GM12878 (cell line): ENCODE measurements at regions not wholly inside any gene's neighbourhood (a gene's known extent, or its start where the extent isn't known, plus 50 kb on each side); places are given as distances from the start of the nearest gene placed in this dataset.

Experiments used
- ATAC-seq: fragments of 200-7000 bp; cut with Tn5 transposase; 3 replicates; pipeline ENCODE4 v1.9.1; 2020; ENCODE audit warnings: mild to moderate bottlenecking, moderate library complexity
- BruUV-seq: library from RNA; stranded (reverse); fragments of 400-500 nt; replicated peaks from 2 replicates; lab custom pipeline; 2021; lab: Mats Ljungman, UMichigan
- CTCF ChIA-PET: fragments of 300-600 bp; sonication (Branson Sonifier 250); formaldehyde crosslinking; extraction: SDS; loops from one replicate; lab custom pipeline; 2021; ENCODE audit warnings: inconsistent platforms; lab: Yijun Ruan, JAX
- POLR2A ChIA-PET: fragments of 350-600 bp; formaldehyde crosslinking; extraction: SDS; loops from one replicate; lab custom pipeline; 2021; ENCODE audit warnings: inconsistent platforms; lab: Charles Lee
- RAD21 ChIA-PET: fragments of 300-600 bp; sonication (Branson Sonifier 250); formaldehyde crosslinking; loops from one replicate; lab custom pipeline; 2023; ENCODE audit warnings: antibody characterized with exemption; ENCODE audit not compliant: unreplicated experiment; lab: Charles Lee
- SMC1A ChIA-PET: fragments of 300-600 bp; sonication (Branson Sonifier 250); formaldehyde crosslinking; loops from one replicate; lab custom pipeline; 2023; ENCODE audit not compliant: unreplicated experiment, uncharacterized antibody; lab: Charles Lee
- DNase-seq: peaks from one replicate; pipeline ENCODE4 v3.0.0-alpha.2; 2011; ENCODE audit warnings: low read depth, low spot score
- FAIRE-seq: peaks from 3 replicates; lab custom pipeline; 2011; peaks lifted over from hg19 to GRCh38; lab: Jason Lieb, UNC
- H2AFZ ChIP-seq: 2 replicates; pipeline ENCODE4 v1.6.0; 2011; ENCODE audit warnings: low read depth, low read length, control low read depth; ENCODE audit not compliant: control insufficient read depth
- H3K27ac ChIP-seq: 2 replicates; pipeline ENCODE4 v1.5.1; 2011; ENCODE audit warnings: control low read depth; ENCODE audit not compliant: control insufficient read depth, insufficient read depth
- H3K27me3 ChIP-seq, 2 experiments: replicated peaks in 1 of 2; 2 replicates each; pipeline versions ENCODE4 v1.6.0 to v1.6.1; 2011; ENCODE audit warnings: low read length in 1 of 2; ENCODE audit not compliant: control insufficient read depth in 2 of 2, insufficient read depth in 2 of 2
- H3K36me3 ChIP-seq, 2 experiments: 2 replicates each; pipeline ENCODE4 v1.5.1; 2011; ENCODE audit warnings: low read length in 1 of 2; ENCODE audit not compliant: control insufficient read depth in 2 of 2, insufficient read depth in 2 of 2
- H3K4me1 ChIP-seq: 2 replicates; pipeline ENCODE4 v1.6.1; 2011; ENCODE audit warnings: mild to moderate bottlenecking, low read length, moderate library complexity, mixed read lengths; ENCODE audit not compliant: control insufficient read depth, insufficient read depth
- H3K4me2 ChIP-seq: 2 replicates; pipeline ENCODE4 v1.6.0; 2011; ENCODE audit warnings: control low read depth; ENCODE audit not compliant: control insufficient read depth, insufficient read depth
- H3K4me3 ChIP-seq: fragments of 200-600 bp; sonication (generic); 2 replicates; pipeline ENCODE4 v1.5.1; 2016
- H3K79me2 ChIP-seq: 2 replicates; pipeline ENCODE4 v1.6.0; 2011; ENCODE audit warnings: low read length; ENCODE audit not compliant: control insufficient read depth, insufficient read depth
- H3K9ac ChIP-seq: 2 replicates; pipeline ENCODE4 v1.8.0; 2011; ENCODE audit warnings: low read length, control low read depth, mixed read lengths; ENCODE audit not compliant: control insufficient read depth, insufficient read depth
- H3K9me3 ChIP-seq: replicated peaks from 3 replicates; pipeline ENCODE4 v1.5.1; 2011; ENCODE audit warnings: mild to moderate bottlenecking, low read length; ENCODE audit not compliant: control insufficient read depth, insufficient read depth
- H4K20me1 ChIP-seq: 2 replicates; pipeline ENCODE4 v1.6.0; 2011; ENCODE audit not compliant: control insufficient read depth, insufficient read depth
- BACH1 ChIP-seq: fragments of 450-650 bp; IDR thresholded peaks from 2 replicates; pipeline ENCODE4 v1.6.1; 2017; ENCODE audit warnings: mild to moderate bottlenecking, borderline replicate concordance
- FOS ChIP-seq: IDR thresholded peaks from 3 replicates; pipeline ENCODE4 v1.6.1; 2011; ENCODE audit warnings: borderline replicate concordance; ENCODE audit not compliant: insufficient read length; ENCODE audit errors: extremely low read depth
- FOXM1 ChIP-seq: IDR thresholded peaks from 2 replicates; pipeline ENCODE4 v1.6.1; 2012; ENCODE audit warnings: low read depth, mild to moderate bottlenecking, inconsistent platforms, low read length, moderate library complexity
- HDGF ChIP-seq: fragments of 450-650 bp; IDR thresholded peaks from 2 replicates; pipeline ENCODE4 v1.6.1; 2016; ENCODE audit warnings: antibody characterized with exemption
- IKZF2 ChIP-seq, 2 experiments: fragments of 450-650 bp; IDR thresholded peaks; 2 replicates each; pipeline ENCODE4 v1.6.1; 2017; ENCODE audit warnings: mild to moderate bottlenecking in 2 of 2, moderate library complexity in 2 of 2
- IRF3 ChIP-seq: fragments of 450-650 bp; IDR thresholded peaks from 2 replicates; pipeline ENCODE4 v1.6.1; 2014; ENCODE audit warnings: mild to moderate bottlenecking
- MYC ChIP-seq: IDR thresholded peaks from 2 replicates; pipeline ENCODE4 v1.6.1; 2011; ENCODE audit warnings: mild to moderate bottlenecking, low read length, moderate library complexity, inconsistent platforms; ENCODE audit not compliant: insufficient read depth, insufficient replicate concordance, insufficient read length, severe bottlenecking
- PAX5 ChIP-seq: IDR thresholded peaks from 2 replicates; pipeline ENCODE4 v1.6.1; 2011; ENCODE audit warnings: low read depth, low read length, borderline replicate concordance
- RAD21 ChIP-seq: IDR thresholded peaks from 2 replicates; pipeline ENCODE4 v1.6.1; 2011; ENCODE audit warnings: mild to moderate bottlenecking, low read depth, low read length, moderate library complexity; ENCODE audit not compliant: insufficient read depth
- SKIL ChIP-seq: fragments of 450-650 bp; IDR thresholded peaks from 2 replicates; pipeline ENCODE4 v1.6.1; 2017; ENCODE audit warnings: mild to moderate bottlenecking, low read depth, inconsistent platforms; ENCODE audit not compliant: poor library complexity, severe bottlenecking
- SMAD1 ChIP-seq: fragments of 450-650 bp; IDR thresholded peaks from 2 replicates; pipeline ENCODE4 v1.6.1; 2018; ENCODE audit warnings: mild to moderate bottlenecking, low read depth; ENCODE audit not compliant: partially characterized antibody
- SMAD5 ChIP-seq: IDR thresholded peaks from 2 replicates; pipeline ENCODE4 v1.6.1; 2016; ENCODE audit warnings: antibody characterized with exemption, low read depth
- SMARCA5 ChIP-seq: fragments of 450-650 bp; IDR thresholded peaks from 2 replicates; pipeline ENCODE4 v1.6.1; 2017; ENCODE audit warnings: mild to moderate bottlenecking
- SP1 ChIP-seq: IDR thresholded peaks from one replicate; pipeline ENCODE4 v1.6.1; 2011; ENCODE audit warnings: low read depth, low read length
- SREBF2 ChIP-seq: IDR thresholded peaks from 2 replicates; pipeline ENCODE4 v1.6.1; 2012; ENCODE audit warnings: mild to moderate bottlenecking, low read length
- SRF ChIP-seq, 2 experiments: IDR thresholded peaks; 2 replicates each; pipeline ENCODE4 v1.6.1; 2011; ENCODE audit warnings: low read depth in 2 of 2, low read length in 2 of 2, mild to moderate bottlenecking in 1 of 2, moderate library complexity in 1 of 2
- ZNF207 ChIP-seq: fragments of 450-650 bp; IDR thresholded peaks from 2 replicates; pipeline ENCODE4 v1.6.1; 2014; ENCODE audit warnings: antibody characterized with exemption, mild to moderate bottlenecking, borderline replicate concordance
- ZNF622 ChIP-seq: fragments of 450-650 bp; IDR thresholded peaks from 2 replicates; pipeline ENCODE4 v1.6.1; 2017; ENCODE audit warnings: mild to moderate bottlenecking, inconsistent platforms
- WGBS: methylation state at CpG from one replicate; pipeline ENCODE4 v1.1.6; 2016; ENCODE audit warnings: low lambda C conversion rate; ENCODE audit not compliant: insufficient replicate concordance, insufficient coverage; ENCODE audit errors: missing lambda C conversion rate; 5-methylcytosine and 5-hydroxymethylcytosine counted together
- in situ Hi-C: fragments of 300-500 bp; cut with MboI; formaldehyde crosslinking; loops from 9 replicates; pipeline ENCODE4 v1.14.3; 2018; ENCODE audit warnings: mixed read lengths
- intact Hi-C: fragments of 100-400 bp; cut with micrococcal nuclease; formaldehyde crosslinking; loops from one replicate; pipeline ENCODE4 v1.14.2; 2022; ENCODE audit not compliant: unreplicated experiment

DNA sequence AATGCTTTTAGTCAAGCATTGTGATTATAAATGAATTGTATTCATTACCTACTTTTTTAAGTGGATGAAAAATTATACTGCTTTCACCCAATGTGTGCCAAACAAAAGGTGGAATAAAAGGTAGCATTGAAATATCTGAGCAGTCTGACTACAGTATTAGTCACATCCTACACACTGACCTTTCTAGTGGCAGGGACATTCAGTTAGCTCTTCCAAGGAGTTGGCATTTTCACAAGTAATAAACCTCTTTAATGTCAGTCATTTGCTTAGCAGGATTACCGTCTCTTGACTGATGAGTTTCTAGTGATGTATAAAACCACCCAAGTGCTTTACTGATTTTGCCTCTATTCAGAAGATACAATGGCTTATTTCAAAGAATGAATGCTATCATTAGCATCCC is 687.9 kb downstream of the ARAP2 start (continued):
- TF ChIP-seq IKZF2 (IDR thresholded peaks at IDR 0.05) (no peak), SMARCA5 (no peak), IRF3 (no peak), BACH1 (no peak), SP1 (no peak), SMAD5 (no peak), FOS (no peak), FOXM1 (no peak), HDGF (no peak), ZNF622 (no peak), PAX5 (no peak)

DNA sequence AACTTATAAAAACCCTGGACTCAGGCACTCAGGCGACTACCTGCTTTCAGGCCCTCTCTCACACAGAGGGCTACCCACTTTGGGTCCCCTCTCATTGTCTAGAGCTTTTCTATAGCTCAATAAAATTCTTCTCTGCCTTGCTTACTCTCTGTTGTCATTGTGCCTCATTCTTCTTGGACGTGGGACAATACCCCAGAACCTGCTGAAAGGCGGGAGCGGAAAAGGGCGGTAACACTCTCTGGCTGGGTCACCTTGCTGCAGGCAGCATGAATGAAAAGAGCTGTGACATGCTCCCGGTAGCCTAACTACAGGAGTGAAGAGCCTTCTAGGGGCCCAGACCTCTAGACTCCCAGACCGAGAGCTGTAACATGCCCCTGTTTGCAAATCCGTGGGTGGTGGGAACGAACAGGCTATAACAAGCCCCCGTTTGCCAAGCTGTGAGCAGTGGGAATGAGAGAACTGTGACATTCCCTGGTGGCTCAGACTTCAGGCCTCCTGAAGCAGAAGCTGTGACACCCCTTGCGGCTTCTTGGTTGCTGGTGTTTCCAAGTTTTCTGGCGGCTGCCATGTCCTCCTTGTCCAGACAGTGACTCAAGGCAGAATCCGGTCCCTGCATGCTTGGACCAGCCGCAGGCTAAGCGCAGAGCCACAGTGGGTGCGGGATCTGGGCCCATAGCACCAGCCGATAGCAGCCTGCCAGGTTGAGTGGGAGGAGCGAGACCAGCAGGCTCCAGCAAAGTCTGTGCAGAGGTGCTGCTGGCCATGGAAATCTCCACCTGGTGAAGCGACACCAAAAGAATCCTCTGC is 684.6 kb downstream of the ARAP2 start:
- no peak for FAIRE-seq
- Histone ChIP-seq H4K20me1 (no peaks in the 10 kb centered on the region), H3K9me3 (no peaks in the 10 kb centered on the region), H3K27ac (no peak overlapping the region), H2AFZ (no peak overlapping the region), H3K27me3 (no peaks in the 10 kb centered on the region), H3K4me2 (no peak overlapping the region), H3K4me1 (no peaks in the 10 kb centered on the region), H3K9ac (no peak overlapping the region), H3K79me2 (no peaks in the 10 kb centered on the region), H3K4me3 (no peak overlapping the region), H3K36me3 (no peaks in the 10 kb centered on the region)
- ChIA-PET SMC1A (no interaction called here), CTCF (no interaction called here), RAD21 (no interaction called here), POLR2A (no interaction called here)
- intact Hi-C loops: no loop called here
- no peak for ATAC-seq
- TF ChIP-seq SMAD1 (no peak), RAD21 (no peak), MYC (no peak), SRF (IDR thresholded peaks at IDR 0.05; ENCODE audit: low read depth in 2 of 2, low read length in 2 of 2) (no peak), ZNF207 (no peak), SKIL (no peak), SREBF2 (no peak)
- WGBS: 44% methylated on average over 19 of the region's 19 CpGs
- no peak for DNase-seq
- in situ Hi-C loops: no loop called here
- no TSS peak for BruUV-seq
